ENCODE measurements at regions not wholly inside any gene's neighbourhood (a gene's known extent, or its start where the extent isn't known, plus 50 kb on each side); places are given as distances from the start of the nearest gene placed in this dataset.
A peak's percentile ranks its signal among the peaks of the same experiment; 100 is the strongest.

DNA sequence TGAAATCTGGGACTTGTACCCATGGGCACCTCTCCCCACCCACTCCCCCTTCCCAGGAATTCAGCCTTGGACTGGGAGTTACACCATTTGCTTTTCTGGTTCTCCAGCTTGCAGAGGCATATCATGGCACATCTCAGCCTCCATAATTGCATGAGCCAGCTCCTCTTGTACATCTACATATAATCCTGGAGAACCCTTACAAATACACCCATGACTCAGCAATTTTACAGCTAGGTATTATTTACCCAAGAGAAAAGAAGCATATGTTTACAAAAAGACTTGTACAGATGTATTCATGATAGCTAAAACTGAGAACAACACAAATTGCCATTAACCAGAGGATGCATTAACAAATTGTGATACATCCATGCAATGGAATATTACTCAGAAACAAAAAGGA, 58.4 kb downstream of the RPLP1 start:
- ATAC-seq (no peak), DNase-seq (ENCODE audit: low read depth in 1 of 2, low spot score in 1 of 2) (no peak), FAIRE-seq (peak; percentile 67)
- ChIA-PET POLR2A (no interaction called here), CTCF (interaction anchor here (1.1 to 2.3 kb wide), 6 partner anchors 10 to 33 kb away, joined by 3 to 8 read pairs (median 4); no protein-coding TSS in a partner anchor)
- H3K9me3 ChIP-seq, result peaks cover 8% of the 10 kb centered on the region; the same call in 2 of the 3 replicates
- H3K4me2 ChIP-seq, result peak overlapping the region; percentile 18; the same call in 1 of the 3 replicates
- H3K4me3 ChIP-seq, result no peak overlapping the region
- TF ChIP-seq, protein P1, sequence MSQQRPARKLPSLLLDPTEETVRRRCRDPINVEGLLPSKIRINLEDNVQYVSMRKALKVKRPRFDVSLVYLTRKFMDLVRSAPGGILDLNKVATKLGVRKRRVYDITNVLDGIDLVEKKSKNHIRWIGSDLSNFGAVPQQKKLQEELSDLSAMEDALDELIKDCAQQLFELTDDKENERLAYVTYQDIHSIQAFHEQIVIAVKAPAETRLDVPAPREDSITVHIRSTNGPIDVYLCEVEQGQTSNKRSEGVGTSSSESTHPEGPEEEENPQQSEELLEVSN (IDR thresholded peaks at IDR 0.05; ENCODE audit: borderline replicate concordance, low read depth), result no peak
- no peak for TF ChIP-seq HOXB5 (CRISPR knock-in tag; IDR thresholded peaks at IDR 0.05)
- TF ChIP-seq CEBPB (IDR thresholded peaks at IDR 0.05), result no peak
- TF ChIP-seq FOSL2 (IDR thresholded peaks at IDR 0.05), result no peak
- TF ChIP-seq FOSL2 (CRISPR knock-in tag; IDR thresholded peaks at IDR 0.05), result peak; percentile 5; the same call in 1 of the 2 replicates
- TF ChIP-seq HOXA7 (CRISPR knock-in tag; IDR thresholded peaks at IDR 0.05), result no peak
- TF ChIP-seq EHF (CRISPR knock-in tag; IDR thresholded peaks at IDR 0.05), result no peak
- peak; percentile 98 for TF ChIP-seq MAFK (IDR thresholded peaks at IDR 0.05; ENCODE audit: partially characterized antibody)
- TF ChIP-seq NFE2L2 (conservative IDR thresholded peaks at IDR 0.05; ENCODE audit: low read length), result peak; percentile 99
- H3K4me1 ChIP-seq, result peaks cover 10% of the 10 kb centered on the region
- peak overlapping the region; percentile 50 to 65 for H3K27ac ChIP-seq

DNA sequence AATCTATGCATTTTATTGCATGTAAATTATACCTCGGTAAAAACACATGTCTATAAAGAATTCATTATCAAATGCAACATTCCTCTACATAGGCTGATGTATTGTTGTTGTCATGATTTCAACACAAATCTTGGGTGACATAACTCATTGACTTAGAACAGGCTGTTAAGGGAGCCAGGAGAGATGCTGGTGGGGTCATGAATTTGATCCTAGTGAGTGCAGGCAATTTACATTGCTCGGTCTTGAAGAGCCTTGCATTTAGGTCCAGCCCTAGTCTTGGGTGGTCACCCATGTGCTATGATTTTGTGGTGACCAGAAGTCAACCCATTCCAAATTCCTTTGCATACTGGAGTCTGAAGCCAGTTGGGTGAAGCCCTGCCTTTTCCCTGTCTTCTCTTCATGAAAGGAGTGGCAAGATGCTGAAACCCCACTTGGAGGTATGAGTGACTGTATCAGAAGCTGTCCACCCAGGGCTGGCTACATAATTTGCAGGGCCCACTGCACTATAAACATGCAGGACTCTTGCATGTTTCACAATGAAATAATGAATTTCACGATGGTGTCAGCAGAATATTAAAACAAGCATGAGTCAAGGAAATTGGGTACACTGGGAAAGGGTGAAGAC, 59.2 kb downstream of the RPLP1 start:
- peaks cover 10% of the 10 kb centered on the region for H3K4me1 ChIP-seq
- DNase-seq (ENCODE audit: low read depth in 1 of 2, low spot score in 1 of 2) (no peak), ATAC-seq (no peak), FAIRE-seq (peak; percentile 79)
- peaks cover 8% of the 10 kb centered on the region; the same call in 2 of the 3 replicates for H3K9me3 ChIP-seq
- no peak for TF ChIP-seq JUNB (IDR thresholded peaks at IDR 0.05)
- TF ChIP-seq EHF (CRISPR knock-in tag; IDR thresholded peaks at IDR 0.05), result no peak
- no peak for TF ChIP-seq MAFK (IDR thresholded peaks at IDR 0.05; ENCODE audit: partially characterized antibody)
- H3K27ac ChIP-seq, result no peak overlapping the region
- H3K4me3 ChIP-seq, result no peak overlapping the region
- POLR2A ChIA-PET, result no interaction called here
- 87% methylated on average over 3 of the region's 3 CpGs for WGBS (ENCODE audit: missing lambda C conversion rate)
- H3K4me2 ChIP-seq, result no peak overlapping the region
- CTCF ChIA-PET, result interaction anchor here (0.7 to 2.0 kb wide), 5 partner anchors 9 to 36 kb away, joined by 3 to 5 read pairs (median 4); no protein-coding TSS in a partner anchor

DNA sequence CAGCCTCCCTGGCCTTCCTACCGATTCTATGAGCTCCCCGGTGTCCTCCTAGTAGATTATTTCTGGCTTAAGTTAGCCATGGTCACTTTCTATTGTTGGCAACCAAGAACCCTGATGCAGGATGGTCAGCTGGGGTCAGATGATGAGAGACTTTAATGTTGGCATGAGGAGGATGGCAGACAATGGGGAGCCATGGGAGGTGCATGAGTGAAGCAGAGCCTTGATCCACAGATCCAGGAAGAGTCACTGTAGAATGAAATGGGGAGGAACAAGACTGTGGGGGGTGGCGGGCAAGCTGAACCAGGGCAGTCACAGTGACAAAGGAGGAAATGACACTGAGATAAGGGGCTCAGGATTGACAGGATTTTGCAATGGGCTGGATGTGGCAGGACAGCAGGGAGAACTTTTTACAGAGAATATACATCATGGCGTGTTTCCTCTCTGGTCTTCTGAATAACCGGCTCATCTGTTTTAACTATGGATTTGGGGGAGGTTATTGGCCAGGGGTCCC, 60.9 kb downstream of the RPLP1 start:
- Histone ChIP-seq H3K4me3 (no peak overlapping the region), H3K27ac (no peak overlapping the region), H3K4me1 (peaks cover 10% of the 10 kb centered on the region), H3K9me3 (peaks cover 8% of the 10 kb centered on the region; the same call in 2 of the 3 replicates), H3K4me2 (no peak overlapping the region)
- WGBS (ENCODE audit: missing lambda C conversion rate), result 76% methylated on average over 5 of the region's 5 CpGs
- no peak for FAIRE-seq
- POLR2A ChIA-PET, result no interaction called here
- CTCF ChIA-PET, result interaction anchor here (1.5 kb wide), 1 partner anchor 38 kb away, joined by 3 read pairs; no protein-coding TSS in a partner anchor
- TF ChIP-seq CHD4 (IDR thresholded peaks at IDR 0.05; ENCODE audit: borderline replicate concordance), result no peak
- no peak for TF ChIP-seq RNF2 (IDR thresholded peaks at IDR 0.05; ENCODE audit: borderline replicate concordance, low read depth)
- no peak for TF ChIP-seq CHD2 (IDR thresholded peaks at IDR 0.05; ENCODE audit: low read length, partially characterized antibody)
- TF ChIP-seq ZSCAN20 (CRISPR knock-in tag; IDR thresholded peaks at IDR 0.05), result no peak
- TF ChIP-seq, protein P2, sequence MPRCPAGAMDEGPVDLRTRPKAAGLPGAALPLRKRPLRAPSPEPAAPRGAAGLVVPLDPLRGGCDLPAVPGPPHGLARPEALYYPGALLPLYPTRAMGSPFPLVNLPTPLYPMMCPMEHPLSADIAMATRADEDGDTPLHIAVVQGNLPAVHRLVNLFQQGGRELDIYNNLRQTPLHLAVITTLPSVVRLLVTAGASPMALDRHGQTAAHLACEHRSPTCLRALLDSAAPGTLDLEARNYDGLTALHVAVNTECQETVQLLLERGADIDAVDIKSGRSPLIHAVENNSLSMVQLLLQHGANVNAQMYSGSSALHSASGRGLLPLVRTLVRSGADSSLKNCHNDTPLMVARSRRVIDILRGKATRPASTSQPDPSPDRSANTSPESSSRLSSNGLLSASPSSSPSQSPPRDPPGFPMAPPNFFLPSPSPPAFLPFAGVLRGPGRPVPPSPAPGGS (IDR thresholded peaks at IDR 0.05), result no peak
- TF ChIP-seq JUNB (IDR thresholded peaks at IDR 0.05), result no peak
- TF ChIP-seq MYC (IDR thresholded peaks at IDR 0.05; ENCODE audit: borderline replicate concordance, low read length), result no peak
- TF ChIP-seq CBX8 (IDR thresholded peaks at IDR 0.05), result no peak
- no peak for TF ChIP-seq POLR2AphosphoS2 (conservative IDR thresholded peaks at IDR 0.05; ENCODE audit: low read length)
- no peak for TF ChIP-seq FOSL2 (IDR thresholded peaks at IDR 0.05)
- no peak for TF ChIP-seq FOSL2 (CRISPR knock-in tag; IDR thresholded peaks at IDR 0.05)
- no peak for TF ChIP-seq TP53 (CRISPR knock-in tag; IDR thresholded peaks at IDR 0.05)
- no peak for TF ChIP-seq KDM1A (IDR thresholded peaks at IDR 0.05; ENCODE audit: low read depth)
- no peak for DNase-seq (ENCODE audit: low read depth in 1 of 2, low spot score in 1 of 2)
- no peak for ATAC-seq
